SU-DHL-6 (cell line): ENCODE measurements at regions not wholly inside any gene's neighbourhood (a gene's known extent, or its start where the extent isn't known, plus 50 kb on each side); places are given as distances from the start of the nearest gene placed in this dataset.

Experiments used
- H2AFZ ChIP-seq: fragments of 200-600 bp; sonication (generic); 2 replicates; pipeline ENCODE4 v1.6.1; 2014; ENCODE audit warnings: low read depth, mild to moderate bottlenecking, moderate library complexity, mixed read lengths, antibody characterized with exemption, low read length; ENCODE audit not compliant: severe bottlenecking
- H3F3A ChIP-seq: fragments of 200-600 bp; shearing (Covaris generic); 2 replicates; pipeline ENCODE4 v1.6.0; 2016; ENCODE audit warnings: antibody characterized with exemption, mild to moderate bottlenecking; ENCODE audit not compliant: insufficient read depth
- H3K27ac ChIP-seq: fragments of 200-600 bp; sonication (generic); 2 replicates; pipeline ENCODE4 v1.5.1; 2016; ENCODE audit warnings: low read depth, mild to moderate bottlenecking, low read length, moderate library complexity, mixed read lengths
- H3K27me3 ChIP-seq: fragments of 200-600 bp; sonication (generic), shearing (Covaris generic); 2 replicates; pipeline ENCODE4 v1.6.0; 2014; ENCODE audit warnings: mild to moderate bottlenecking, low read length
- H3K36me3 ChIP-seq: fragments of 200-600 bp; sonication (generic); 2 replicates; pipeline ENCODE4 v1.6.1; 2014; ENCODE audit warnings: mild to moderate bottlenecking, low read length, mixed read lengths
- H3K4me2 ChIP-seq: fragments of 300-600, 200-600 bp; shearing (Covaris generic), sonication (generic); 2 replicates; pipeline ENCODE4 v1.6.0; 2014; ENCODE audit warnings: low read length, low read depth, mild to moderate bottlenecking; ENCODE audit not compliant: poor library complexity, severe bottlenecking
- H3K4me3 ChIP-seq: fragments of 200-600 bp; sonication (generic); 2 replicates; pipeline ENCODE4 v1.5.1; 2014; ENCODE audit warnings: antibody characterized with exemption, low read length, mild to moderate bottlenecking, mixed read lengths; ENCODE audit not compliant: insufficient read depth, poor library complexity, severe bottlenecking
- H3K79me2 ChIP-seq: fragments of 200-600 bp; sonication (generic); 2 replicates; pipeline ENCODE4 v1.6.1; 2014; ENCODE audit warnings: mild to moderate bottlenecking, low read length, moderate library complexity; ENCODE audit not compliant: insufficient read depth
- H3K9ac ChIP-seq: fragments of 200-600 bp; sonication (generic); 2 replicates; pipeline ENCODE4 v1.7.0; 2014; ENCODE audit warnings: mild to moderate bottlenecking, low read length
- H3K9me2 ChIP-seq: fragments of 200-600 bp; sonication (generic); replicated peaks from 2 replicates; pipeline ENCODE4 v1.6.1; 2014; ENCODE audit warnings: low read length; ENCODE audit not compliant: insufficient read depth
- H3K9me3 ChIP-seq: fragments of 200-600 bp; sonication (generic); 2 replicates; pipeline ENCODE4 v1.6.1; 2014; ENCODE audit warnings: low read length, mixed read lengths; ENCODE audit not compliant: insufficient read depth
- H4K20me1 ChIP-seq: fragments of 200-600 bp; sonication (generic); 2 replicates; pipeline ENCODE4 v1.6.1; 2014; ENCODE audit warnings: low read depth, mild to moderate bottlenecking, antibody characterized with exemption, low read length, moderate library complexity, mixed read lengths
- CTCF ChIP-seq: fragments of 200-600 bp; sonication (generic); IDR thresholded peaks from one replicate; pipeline ENCODE4 v1.5.1; 2017; ENCODE audit warnings: antibody characterized with exemption, mild to moderate bottlenecking, low read length, moderate library complexity; ENCODE audit not compliant: insufficient read depth, poor library complexity, severe bottlenecking
- EZH2phosphoT487 ChIP-seq: fragments of 200-600 bp; sonication (generic), shearing (Covaris generic); conservative IDR thresholded peaks from 2 replicates; pipeline ENCODE4 v1.6.1; 2018; ENCODE audit warnings: mild to moderate bottlenecking, antibody characterized with exemption, low read length, moderate library complexity, mixed read lengths

DNA sequence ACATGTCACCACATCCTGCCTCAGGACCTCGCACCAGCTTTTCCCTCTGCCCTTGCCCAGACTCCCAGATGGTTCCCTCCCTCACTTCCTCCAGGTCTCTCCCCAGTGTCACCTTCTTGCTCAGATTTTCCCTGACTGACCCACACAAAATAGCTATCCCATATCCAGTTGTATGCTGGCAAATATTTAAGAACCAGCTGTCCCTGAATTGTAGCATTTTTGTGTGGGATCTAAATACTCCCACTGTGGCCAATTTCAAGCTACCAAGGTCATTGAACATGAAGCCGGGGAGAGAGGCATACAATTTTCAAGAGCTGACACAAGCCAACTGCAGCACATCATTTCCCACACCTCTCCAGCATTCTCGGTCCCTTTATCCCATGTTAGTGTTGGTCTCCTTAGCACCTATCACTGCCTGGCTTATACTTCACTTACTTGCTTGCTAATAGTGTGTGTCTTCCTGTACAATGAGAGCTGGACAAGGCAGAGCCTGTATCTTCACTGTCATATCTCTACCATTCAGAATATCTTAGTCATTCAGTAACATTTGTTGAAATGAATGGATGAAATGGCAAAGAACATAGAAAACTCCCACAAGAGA is 101.3 kb upstream of the CTNNB1 start:
- H3K27me3 ChIP-seq, result no peaks in the 10 kb centered on the region
- H3K9ac ChIP-seq, result no peak overlapping the region
- H4K20me1 ChIP-seq, result no peaks in the 10 kb centered on the region
- H3K9me3 ChIP-seq, result no peaks in the 10 kb centered on the region
- no peak overlapping the region for H2AFZ ChIP-seq
- no peaks in the 10 kb centered on the region for H3K79me2 ChIP-seq
- no peak for TF ChIP-seq EZH2phosphoT487
- H3K36me3 ChIP-seq, result no peaks in the 10 kb centered on the region
- no peak overlapping the region for H3K4me2 ChIP-seq
- H3K4me3 ChIP-seq, result no peak overlapping the region
- H3K9me2 ChIP-seq, result no peaks in the 10 kb centered on the region
- H3F3A ChIP-seq, result no peaks in the 10 kb centered on the region
- no peak overlapping the region for H3K27ac ChIP-seq

GRCh38 chr3:41101231-41101630 is 98.1 kb upstream of the CTNNB1 start:
- H3K27ac ChIP-seq, result no peak overlapping the region
- no peaks in the 10 kb centered on the region for H3K79me2 ChIP-seq
- no peak overlapping the region for H3K4me2 ChIP-seq
- no peaks in the 10 kb centered on the region for H3K36me3 ChIP-seq
- H4K20me1 ChIP-seq, result no peaks in the 10 kb centered on the region
- no peak overlapping the region for H3K4me3 ChIP-seq
- H3K27me3 ChIP-seq, result no peaks in the 10 kb centered on the region
- no peak overlapping the region for H2AFZ ChIP-seq
- no peaks in the 10 kb centered on the region for H3F3A ChIP-seq
- no peaks in the 10 kb centered on the region for H3K9me3 ChIP-seq
- H3K9me2 ChIP-seq, result no peaks in the 10 kb centered on the region
- H3K9ac ChIP-seq, result no peak overlapping the region
- TF ChIP-seq CTCF (no peak), EZH2phosphoT487 (no peak)

- H3K27ac ChIP-seq, result no peak overlapping the region
- H2AFZ ChIP-seq, result no peak overlapping the region
- H3K4me2 ChIP-seq, result no peak overlapping the region
Measured at GRCh38 chr3:41102053-41102556, 97.2 kb upstream of the CTNNB1 start.

More at GRCh38 chr3:41102053-41102556, 97.2 kb upstream of the CTNNB1 start:
- Histone ChIP-seq H3F3A (no peaks in the 10 kb centered on the region), H3K9me2 (no peaks in the 10 kb centered on the region), H3K27me3 (no peaks in the 10 kb centered on the region), H4K20me1 (no peaks in the 10 kb centered on the region), H3K36me3 (no peaks in the 10 kb centered on the region), H3K9ac (no peak overlapping the region), H3K9me3 (no peaks in the 10 kb centered on the region), H3K4me3 (no peak overlapping the region), H3K79me2 (no peaks in the 10 kb centered on the region)
- TF ChIP-seq CTCF, result no peak
- TF ChIP-seq EZH2phosphoT487, result no peak
